OCI-LY1 (cell line): ENCODE measurements at regions not wholly inside any gene's neighbourhood (a gene's known extent, or its start where the extent isn't known, plus 50 kb on each side); places are given as distances from the start of the nearest gene placed in this dataset.

Source experiments
- EZH2 ChIP-seq: fragments of 200-600 bp; sonication (generic), shearing (Covaris generic); IDR thresholded peaks from 2 replicates; pipeline ENCODE4 v1.8.0; 2017; ENCODE audit warnings: borderline replicate concordance, mixed run types, mild to moderate bottlenecking, antibody characterized with exemption, low read length, moderate library complexity, mixed read lengths
- TF ChIP-seq, protein P1 (sequence below): fragments of 200-600 bp; sonication (generic), shearing (Covaris generic); IDR thresholded peaks from 2 replicates; pipeline ENCODE4 v1.5.1; 2017; ENCODE audit warnings: mild to moderate bottlenecking, antibody characterized with exemption, low read length, moderate library complexity, mixed read lengths

DNA sequence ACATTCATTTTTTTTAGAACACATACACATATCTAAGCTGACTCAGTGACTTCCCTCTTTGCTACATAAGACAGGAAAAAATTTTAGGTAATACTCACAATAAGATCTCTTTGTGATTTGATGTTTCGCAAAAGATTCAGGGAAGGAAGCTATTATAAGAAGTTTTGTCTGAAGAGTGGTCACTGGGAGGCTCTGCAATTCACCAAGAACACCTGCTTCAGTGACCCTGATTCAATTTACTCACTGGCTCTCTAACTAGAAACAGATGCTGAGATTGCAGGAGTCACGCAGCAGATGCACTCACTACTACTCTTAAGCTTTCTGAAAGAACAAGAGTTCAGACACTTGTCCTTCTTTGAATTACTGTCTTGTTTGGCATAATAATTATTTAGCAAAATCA lies 193.6 kb upstream of the DDI1 start:
- TF ChIP-seq, protein P1, sequence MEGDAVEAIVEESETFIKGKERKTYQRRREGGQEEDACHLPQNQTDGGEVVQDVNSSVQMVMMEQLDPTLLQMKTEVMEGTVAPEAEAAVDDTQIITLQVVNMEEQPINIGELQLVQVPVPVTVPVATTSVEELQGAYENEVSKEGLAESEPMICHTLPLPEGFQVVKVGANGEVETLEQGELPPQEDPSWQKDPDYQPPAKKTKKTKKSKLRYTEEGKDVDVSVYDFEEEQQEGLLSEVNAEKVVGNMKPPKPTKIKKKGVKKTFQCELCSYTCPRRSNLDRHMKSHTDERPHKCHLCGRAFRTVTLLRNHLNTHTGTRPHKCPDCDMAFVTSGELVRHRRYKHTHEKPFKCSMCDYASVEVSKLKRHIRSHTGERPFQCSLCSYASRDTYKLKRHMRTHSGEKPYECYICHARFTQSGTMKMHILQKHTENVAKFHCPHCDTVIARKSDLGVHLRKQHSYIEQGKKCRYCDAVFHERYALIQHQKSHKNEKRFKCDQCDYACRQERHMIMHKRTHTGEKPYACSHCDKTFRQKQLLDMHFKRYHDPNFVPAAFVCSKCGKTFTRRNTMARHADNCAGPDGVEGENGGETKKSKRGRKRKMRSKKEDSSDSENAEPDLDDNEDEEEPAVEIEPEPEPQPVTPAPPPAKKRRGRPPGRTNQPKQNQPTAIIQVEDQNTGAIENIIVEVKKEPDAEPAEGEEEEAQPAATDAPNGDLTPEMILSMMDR = no peak
- no peak for TF ChIP-seq EZH2
